GM21529 (cell line): ENCODE measurements at regions not wholly inside any gene's neighbourhood (a gene's known extent, or its start where the extent isn't known, plus 50 kb on each side); places are given as distances from the start of the nearest gene placed in this dataset.

Source experiments
- ATAC-seq: cut with Tn5 transposase; IDR thresholded peaks from one replicate; pipeline ENCODE4 v1.9.1; 2021; ENCODE audit not compliant: unreplicated experiment

DNA sequence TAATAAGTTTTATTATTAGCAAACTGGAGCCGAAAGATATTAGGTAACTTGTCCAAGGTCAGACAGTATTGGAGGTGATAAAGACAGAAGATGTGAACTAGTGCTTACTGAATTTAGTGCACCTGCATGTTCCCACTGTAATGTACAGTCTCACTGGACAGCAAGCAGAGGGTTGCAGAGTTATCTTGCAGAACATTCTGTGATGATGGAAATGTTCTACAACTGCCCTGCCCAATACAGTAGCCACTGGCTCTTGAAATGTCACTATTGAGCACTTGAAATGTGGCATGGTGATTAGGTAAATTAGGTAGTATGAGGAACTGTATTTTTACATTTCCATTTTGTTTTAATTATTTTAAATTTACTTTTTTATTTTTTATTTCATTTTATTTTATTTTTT is 356.6 kb downstream of the EPHA4 start:
- ATAC-seq, result no peak

DNA sequence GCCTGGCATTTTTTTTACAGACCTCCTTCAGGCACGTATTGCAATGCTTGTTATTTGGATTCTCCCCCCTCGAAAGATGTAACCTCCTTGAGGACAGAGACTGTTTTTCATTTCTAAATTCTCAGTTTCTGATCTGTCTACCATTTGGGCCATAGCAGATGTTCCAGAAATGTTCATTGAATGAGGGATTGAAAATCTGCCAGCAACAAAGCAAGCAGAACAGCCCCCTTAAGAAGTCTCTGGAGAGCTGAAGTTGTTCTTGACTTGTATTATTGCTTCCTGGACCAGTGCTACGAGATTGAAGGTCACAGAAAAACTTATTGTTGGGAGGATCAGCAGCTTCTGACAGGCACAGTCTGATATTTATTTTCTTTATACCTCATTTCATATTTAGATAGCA is 355.5 kb downstream of the EPHA4 start:
- no peak for ATAC-seq

DNA sequence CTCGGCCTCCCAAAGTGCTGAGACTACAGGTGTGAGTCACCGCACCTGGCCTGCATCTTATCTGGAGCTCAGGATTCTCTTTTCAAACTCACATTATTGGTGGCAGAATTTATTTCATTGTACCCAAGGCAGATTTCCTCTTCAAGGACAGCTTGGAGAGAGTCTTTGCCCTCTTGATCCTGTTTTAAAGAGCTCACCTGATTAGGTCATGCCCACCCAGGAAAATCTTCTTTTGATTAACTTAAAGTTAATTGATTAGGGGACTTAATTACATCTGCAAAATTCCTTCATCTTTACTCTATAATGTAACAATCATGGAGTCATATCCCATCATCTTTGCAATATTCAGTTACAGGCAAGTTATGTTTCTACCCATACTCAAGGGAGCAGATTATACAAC is 346.4 kb downstream of the EPHA4 start:
- no peak for ATAC-seq

DNA sequence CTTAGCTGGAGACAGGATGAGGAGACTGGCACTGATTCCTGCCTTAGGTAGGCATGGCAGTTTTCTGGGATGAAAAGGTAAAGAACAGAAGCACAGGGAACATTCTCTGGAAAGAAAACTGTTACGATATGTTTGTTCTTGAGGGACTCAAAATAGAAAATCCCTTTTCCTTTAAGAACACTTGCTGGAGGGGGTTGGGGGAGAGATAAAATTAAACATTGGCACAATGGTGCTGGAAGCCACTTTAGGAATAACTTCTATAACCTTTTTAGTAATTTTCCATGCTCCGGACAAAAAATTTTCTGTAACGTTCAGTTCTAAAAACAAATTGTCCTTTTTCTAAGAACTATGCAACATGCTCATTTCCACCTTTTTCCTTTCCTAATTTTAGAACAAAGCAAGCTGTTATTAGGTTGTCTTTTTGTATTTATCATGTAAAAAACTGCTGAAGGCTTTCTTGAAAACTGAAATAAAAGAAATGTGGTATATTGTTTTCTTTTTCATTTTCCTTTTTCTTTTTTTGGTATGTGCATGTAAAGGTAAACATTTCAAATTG is 343.8 kb downstream of the EPHA4 start:
- ATAC-seq, result no peak

DNA sequence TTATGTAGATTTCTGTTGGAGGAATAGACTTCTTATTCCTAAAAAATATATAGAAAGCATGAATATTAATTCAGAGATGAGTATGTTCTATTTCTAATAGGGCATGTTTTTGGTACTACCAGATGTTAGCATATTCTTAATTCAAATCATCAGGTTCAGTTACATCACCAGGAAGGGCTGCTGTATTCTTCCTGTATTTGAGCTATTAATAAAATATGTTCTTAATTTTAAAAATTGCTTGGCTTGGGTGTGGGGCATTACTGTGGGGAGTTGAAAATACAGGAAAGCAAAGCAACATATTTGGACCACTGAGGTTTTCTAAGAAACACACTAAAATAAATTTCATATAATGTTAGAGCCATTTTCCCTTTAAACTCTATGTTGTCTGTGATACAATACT is 343.0 kb downstream of the EPHA4 start:
- ATAC-seq, result no peak

DNA sequence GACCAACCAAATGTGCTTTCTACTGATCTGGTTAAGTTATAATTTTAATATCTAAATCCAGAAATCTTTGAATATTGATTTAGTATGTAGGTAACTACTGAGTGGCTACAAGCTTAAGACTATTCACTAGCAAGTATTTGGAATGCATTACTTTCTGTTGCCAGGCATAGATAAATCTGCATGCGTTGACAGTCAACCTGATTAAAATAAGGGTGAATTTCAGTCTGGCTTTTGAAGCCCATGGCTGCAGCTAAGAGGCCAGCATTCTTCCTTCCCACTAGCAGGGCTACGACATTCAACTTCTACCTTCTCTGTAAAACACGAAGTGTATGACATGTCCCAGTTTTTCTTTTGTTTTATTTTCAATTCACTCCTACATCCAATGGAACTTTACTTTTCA is 340.6 kb downstream of the EPHA4 start:
- ATAC-seq, result no peak

DNA sequence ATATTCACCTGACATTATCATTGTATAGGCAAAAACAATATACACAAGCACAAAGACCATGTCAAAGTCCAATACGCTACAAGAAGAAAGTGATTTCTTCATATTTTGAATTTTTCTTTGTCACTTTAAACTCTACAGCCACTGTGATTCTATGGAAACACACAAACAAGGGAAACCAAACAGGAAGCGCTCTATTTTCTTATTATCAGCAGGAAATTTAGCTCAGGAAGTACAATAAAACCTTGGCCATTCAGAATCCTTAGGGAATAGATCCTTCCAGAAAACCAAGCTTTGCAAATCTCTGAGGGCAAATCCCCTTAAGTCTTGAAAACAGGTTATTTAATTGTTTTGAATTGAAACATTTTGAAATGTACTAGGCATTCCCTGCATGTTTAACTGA is 336.2 kb downstream of the EPHA4 start:
- no peak for ATAC-seq

DNA sequence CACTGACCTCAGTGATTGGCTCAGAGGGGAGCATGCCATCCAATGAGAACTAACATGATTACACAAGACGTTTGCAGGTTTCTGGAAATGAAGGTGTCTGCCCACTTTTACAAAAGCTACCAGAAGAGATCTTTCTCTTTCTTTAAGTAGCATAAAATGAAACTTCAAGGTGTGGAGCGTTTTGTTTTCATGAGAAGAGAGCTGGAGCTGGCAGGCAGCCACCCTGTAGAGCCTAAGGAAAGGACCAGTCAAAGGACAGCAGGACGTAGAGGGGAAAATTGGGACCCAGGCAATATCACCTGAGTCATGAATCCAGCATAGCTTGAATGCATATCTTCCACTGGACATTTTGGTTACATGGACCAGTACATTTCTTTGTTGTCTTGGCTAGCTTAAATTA is 331.0 kb downstream of the EPHA4 start:
- no peak for ATAC-seq

DNA sequence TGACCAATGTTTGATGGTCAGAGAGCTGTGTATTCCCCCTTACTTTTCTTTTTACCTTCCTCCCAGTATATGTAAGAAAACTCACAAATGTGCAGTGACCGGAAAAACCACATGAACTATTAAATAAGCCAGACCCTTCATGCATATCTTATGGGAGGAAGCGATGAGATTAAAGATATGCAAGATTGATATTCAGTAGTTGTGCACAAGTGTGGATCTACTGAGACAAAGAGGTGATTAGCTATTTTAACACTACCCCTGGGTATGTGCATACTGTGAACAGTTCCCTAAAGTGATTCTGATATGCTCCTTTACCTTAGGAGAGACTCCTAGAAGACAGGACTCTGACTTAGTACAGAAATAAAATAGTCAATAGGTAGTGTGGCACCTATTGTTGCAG is 328.3 kb downstream of the EPHA4 start:
- no peak for ATAC-seq

DNA sequence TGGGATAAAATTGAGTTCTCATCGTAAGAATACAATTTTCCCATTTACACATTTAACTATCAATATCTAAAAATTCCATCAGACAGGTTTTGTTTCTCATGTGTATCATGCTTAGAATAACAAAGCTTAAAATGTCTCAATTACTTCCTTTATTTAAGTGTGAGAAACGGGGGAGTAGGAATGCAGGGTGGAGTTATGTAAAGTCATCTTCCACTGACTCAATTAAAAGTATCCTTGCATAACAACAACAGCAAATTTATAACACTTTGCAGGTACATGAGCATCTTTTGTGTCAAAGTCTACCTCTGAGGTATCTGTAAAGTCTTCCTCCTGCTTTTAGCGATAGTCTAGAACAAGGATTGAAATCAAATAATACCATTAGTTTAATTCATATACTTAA is 327.1 kb downstream of the EPHA4 start:
- ATAC-seq, result no peak

DNA sequence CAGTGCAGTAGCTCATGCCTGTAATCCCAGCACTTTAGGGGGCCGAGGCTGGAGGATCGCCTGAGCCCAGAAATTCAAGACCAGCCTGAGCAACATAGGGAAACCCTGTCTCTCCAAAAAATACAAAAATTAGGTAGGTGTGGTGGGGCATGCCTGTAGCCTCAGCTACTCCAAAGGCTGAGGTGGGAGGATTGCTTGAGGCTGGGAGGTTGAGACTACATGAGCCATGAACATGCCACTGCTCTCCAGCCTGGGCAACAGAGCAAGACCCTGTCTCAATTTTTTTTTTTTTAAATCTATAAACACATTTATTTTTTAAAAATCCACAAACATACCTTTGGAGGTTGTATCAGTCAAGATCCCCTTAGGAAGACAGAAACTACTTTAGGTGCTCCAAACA is 326.3 kb downstream of the EPHA4 start:
- ATAC-seq, result no peak

DNA sequence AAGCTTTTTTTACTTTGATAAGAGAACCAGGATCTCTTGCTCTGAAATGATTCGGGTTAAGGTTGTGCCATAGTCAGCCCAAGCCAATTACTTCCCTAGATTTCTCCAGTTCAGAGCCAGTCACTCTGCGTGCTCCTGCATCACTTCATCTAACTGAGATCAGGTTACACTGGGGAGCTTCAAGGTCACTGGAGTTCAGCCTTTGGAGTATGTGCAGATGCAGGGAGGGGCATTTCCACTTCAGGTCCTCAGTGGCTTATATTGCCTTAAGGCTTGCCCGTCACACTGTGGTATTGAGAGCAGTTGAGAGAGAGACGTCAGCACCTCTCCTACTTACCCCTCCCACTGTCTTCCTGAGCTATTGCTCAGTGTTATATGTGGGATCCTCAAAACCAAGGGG is 317.8 kb downstream of the EPHA4 start:
- no peak for ATAC-seq

DNA sequence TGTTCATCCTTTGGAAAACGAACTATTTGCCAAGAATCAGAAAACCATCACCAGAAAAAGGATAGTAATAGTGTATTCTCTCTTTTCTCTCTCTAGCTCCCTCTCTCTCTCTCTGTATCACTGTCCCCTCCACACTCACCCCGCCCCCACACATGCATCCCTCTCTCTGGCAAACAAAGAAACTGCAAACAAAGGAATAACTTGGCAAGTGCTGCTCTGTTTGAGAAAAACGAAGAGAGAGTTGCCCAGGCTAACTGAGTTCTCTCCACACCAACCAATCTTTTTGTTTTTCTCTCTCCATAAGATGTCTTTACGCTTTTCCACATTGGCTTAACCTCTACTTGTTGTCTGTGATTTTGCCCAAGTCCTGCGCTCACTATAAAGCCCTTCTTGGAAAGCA is 316.2 kb downstream of the EPHA4 start:
- ATAC-seq, result no peak

DNA sequence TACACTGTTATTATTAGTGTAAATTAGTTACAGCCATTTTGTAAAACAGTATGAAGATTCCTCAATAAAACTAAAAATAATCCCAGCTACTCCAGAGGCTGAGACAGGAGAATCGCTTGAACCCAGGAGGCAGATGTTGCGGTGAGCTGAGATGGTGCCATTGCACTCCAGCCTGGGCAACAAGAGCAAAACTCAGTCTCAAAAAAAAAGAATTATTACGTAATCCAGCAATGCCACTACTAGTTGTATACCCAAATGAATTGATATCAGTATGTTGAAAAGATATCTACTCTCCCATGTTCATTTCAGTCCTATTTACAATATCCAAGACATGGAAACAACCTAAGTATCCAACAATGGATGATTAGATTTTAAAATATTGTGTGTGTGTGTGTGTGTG is 313.6 kb downstream of the EPHA4 start:
- ATAC-seq, result no peak

DNA sequence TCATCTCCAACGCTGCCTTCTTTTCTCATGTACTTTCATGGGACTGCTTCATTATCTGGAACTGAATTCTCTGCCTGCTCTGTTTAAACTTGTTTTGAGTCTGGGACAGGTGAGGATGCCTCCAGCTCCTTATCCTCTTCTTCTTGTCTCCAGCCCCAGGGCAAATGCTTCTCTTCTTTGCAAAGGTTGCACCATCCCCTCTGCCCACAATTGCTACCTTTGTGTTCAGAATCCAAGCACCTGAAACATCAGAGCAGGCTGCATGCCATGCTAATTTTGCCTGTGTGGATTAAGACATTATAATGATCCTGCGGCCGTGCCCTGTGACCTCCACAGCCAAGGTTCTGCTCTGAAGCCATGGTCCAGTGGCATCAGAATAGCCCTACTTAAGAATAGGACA is 309.5 kb downstream of the EPHA4 start:
- no peak for ATAC-seq

DNA sequence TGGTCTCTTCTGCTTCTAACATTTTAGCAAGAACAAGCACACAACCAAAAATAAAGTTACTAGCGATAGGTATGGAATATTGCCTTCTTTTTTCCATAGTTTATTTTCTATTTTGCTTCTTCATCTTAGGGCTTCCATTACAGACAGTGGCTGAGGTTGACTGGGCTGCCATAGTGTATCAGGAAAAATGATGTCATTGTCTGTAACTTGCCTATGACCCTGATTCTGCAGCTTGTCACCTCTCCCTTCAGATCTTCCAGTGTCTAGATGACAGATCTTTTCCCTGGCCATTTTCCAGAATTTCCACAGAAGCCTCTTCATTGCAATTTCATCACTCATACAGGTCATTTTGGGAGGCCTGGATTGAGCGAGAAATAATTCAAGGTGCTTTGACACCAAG is 308.5 kb downstream of the EPHA4 start:
- ATAC-seq, result no peak

DNA sequence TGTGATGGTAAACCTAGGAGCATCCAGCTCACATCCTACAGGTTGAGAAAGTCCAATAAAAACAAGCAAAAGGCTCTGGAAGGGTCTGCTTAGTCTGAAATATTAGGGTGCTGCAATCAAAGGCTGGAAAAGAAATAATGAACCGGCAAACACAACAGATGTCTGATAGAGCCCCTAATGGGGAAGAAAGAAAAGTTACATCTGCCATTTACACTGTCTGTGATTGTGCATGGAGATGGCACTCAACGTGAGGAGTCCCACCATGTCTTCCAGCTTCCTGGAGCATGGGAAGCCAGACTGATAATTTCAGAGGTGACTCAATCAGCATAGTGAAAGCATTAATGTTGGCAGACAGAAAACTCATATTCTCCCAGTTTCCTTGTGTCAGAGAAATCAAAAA is 307.8 kb downstream of the EPHA4 start:
- no peak for ATAC-seq

DNA sequence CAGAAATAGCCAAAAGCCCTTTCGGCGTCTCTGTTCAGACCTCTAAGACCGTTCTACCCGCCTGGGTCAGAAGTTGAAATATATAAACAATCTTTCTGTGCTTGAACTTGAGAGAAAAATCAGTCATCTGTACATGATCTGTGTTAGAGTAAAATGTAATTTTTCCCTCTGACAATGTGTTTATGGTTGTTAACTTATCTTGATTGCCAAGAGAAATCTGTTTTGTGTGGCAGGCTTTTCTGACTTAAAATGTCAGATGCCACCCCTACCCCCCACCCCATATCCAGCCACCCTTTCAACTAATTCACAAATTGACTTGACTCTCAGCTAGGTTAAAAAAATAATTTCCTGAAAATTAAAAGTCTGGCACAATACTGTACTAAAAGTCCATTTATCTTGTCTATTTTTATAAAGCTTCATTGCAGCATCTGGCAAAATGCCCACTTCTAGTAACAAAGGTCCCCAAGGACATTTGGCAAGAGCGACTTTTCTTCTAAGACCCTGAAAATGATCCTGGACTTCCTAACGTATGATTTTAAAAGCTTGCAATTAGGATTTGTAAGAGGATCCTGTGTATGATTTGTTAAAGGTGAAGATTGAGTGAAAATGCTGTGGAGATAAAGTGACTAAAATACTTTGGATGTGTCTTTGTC is 304.2 kb downstream of the EPHA4 start:
- ATAC-seq, result no peak

DNA sequence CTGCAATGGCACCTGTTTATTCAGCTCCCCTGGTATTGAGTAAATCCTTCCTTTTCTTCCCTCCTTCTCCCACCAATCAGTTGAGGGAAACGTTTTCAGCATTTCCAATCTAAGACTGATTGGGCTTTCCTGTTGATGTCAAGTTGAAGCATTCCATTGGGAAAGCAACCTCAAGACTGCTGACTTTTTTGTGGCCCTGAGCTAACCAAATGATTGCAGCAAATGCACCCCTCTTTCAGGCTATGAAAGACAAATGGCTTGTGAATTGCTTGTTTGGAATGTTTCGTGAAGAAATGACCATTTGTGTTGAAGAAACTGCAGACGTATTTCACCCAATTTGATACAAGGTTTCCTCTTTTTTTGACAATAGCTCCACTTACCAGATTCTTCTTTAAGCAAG is 303.5 kb downstream of the EPHA4 start:
- ATAC-seq, result no peak

DNA sequence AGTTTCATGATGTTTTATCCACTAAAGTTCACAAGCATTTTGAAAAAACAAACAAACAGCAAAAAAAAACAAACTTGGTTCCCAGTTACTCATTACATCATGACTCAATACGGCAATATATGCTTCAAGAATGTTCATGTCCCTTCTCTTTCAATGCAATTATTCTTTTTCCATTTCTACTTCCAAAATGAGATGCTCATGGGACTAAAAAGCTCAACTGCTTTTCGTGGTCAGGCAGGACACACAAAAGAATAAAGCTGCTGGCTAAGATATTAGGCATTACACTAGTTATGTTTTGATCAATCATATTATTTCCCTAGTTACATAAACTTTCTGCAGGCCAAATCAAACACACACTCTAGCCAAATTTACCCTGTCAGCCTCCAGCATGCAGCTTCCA is 301.3 kb downstream of the EPHA4 start:
- no peak for ATAC-seq

DNA sequence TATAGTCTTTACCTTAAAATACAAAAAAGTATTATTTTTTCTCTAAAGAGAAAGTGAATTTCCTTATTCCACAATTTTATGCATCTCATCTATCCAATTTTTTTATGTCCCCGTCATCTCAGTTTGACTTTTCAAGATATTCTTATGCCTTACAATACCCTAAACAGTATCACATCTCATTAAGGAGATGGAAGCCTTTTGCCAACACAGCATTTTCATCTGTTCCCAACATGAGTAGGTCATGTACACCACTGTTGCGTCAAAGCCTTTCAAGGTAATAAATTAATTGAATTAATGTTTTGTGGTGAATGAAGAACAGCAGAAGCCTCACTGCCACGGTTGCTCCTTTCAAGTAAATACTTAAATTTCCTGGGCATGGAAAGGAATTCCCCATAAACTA is 299.4 kb downstream of the EPHA4 start:
- no peak for ATAC-seq

DNA sequence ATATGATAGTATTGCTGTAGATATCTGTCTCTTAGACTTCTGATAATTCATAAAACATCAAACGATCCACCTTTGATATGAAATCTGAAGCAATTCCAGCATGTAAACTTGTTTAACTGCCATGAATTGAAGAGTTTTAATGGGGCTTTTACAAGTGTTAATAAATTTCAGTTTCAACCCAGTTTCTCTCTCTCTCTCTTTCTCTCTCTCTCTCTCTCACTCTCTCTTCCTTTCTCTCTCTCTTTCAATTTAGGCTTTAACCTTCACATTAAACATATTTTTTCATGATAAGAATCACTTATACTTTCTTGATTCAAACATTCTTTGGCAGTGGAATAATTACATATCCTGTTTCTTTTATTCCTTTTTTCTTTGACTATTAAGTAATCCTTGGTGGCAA is 296.1 kb downstream of the EPHA4 start:
- ATAC-seq, result no peak

DNA sequence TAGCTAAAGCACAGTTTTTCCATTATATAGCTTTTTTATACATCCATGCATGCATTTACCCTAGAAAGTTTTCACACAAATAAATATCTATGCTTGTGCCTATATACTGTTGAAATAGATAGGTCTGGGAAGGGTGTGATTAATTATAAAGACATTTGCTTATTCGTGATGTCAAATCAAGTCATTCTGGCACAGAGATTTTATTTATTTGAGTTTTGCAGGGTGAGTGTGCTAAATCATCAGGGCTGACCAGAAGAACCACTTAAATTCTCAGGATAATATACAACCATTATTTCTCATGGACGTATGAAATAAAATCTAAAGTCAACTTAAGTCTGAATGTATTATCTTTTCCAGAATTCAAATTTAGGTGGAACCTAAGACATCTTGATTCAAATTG is 295.5 kb downstream of the EPHA4 start:
- ATAC-seq, result no peak
